ENCODE measurements at regions not wholly inside any gene's neighbourhood (a gene's known extent, or its start where the extent isn't known, plus 50 kb on each side); places are given as distances from the start of the nearest gene placed in this dataset.

GRCh38 chr6:168728056-168728455 lies 287.1 kb downstream of the SMOC2 start:
- no peak for DNase-seq
- 69 to 80% (median 75%) methylated on average over 2 of the region's 2 CpGs for WGBS, 4 donors

DNA sequence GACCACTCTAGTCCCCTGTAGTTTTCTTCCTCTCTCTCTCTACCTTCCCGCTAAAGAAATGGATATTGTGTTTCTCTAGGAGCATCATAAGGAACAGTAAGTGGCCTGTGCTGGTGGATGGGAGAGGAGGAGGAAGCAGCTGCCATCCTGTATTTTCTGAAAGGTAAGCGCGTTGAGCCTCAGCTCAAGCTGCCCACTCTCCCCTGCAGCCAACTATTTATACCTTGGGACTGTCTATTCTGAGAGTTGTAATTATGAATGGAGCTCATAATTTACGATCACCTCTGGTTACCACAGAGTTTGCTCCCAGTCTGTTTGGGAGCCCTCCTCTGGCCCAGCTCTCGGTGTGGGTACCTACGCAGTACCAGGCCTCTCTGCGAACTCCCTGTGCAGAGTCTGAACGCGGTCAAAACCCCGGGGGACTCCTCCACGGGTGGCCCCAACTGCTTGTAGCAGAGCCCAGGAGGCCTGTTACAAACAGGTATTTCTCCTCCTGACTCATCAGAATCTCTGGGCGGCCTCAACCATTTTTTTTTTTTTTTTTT lies 285.4 kb downstream of the SMOC2 start:
- no peaks in the 10 kb centered on the region for H3K27me3 ChIP-seq
- DNase-seq (no peak), ATAC-seq (no peak)
- H3K9me3 ChIP-seq, result peaks cover 0 to 6% (median 0%) of the 10 kb centered on the region in 12 donors
- H3K4me1 ChIP-seq, result no peaks in the 10 kb centered on the region
- intact Hi-C loops (cut with DNase I), result no loop called here
- 89 to 93% (median 92%) methylated on average over 12 of the region's 12 CpGs for WGBS, 4 donors
- H3K36me3 ChIP-seq, result no peaks in the 10 kb centered on the region
- H3K27ac ChIP-seq, result no peak overlapping the region
- H3K4me3 ChIP-seq, result no peak overlapping the region
- TF ChIP-seq, protein P1, sequence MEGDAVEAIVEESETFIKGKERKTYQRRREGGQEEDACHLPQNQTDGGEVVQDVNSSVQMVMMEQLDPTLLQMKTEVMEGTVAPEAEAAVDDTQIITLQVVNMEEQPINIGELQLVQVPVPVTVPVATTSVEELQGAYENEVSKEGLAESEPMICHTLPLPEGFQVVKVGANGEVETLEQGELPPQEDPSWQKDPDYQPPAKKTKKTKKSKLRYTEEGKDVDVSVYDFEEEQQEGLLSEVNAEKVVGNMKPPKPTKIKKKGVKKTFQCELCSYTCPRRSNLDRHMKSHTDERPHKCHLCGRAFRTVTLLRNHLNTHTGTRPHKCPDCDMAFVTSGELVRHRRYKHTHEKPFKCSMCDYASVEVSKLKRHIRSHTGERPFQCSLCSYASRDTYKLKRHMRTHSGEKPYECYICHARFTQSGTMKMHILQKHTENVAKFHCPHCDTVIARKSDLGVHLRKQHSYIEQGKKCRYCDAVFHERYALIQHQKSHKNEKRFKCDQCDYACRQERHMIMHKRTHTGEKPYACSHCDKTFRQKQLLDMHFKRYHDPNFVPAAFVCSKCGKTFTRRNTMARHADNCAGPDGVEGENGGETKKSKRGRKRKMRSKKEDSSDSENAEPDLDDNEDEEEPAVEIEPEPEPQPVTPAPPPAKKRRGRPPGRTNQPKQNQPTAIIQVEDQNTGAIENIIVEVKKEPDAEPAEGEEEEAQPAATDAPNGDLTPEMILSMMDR (IDR thresholded peaks at IDR 0.05), result no peak
- TF ChIP-seq POLR2A (IDR thresholded peaks at IDR 0.05), result no peak

More at GRCh38 chr6:168728056-168728455, 287.1 kb downstream of the SMOC2 start:
- Histone ChIP-seq H3K4me1 (no peaks in the 10 kb centered on the region), H3K36me3 (no peaks in the 10 kb centered on the region), H3K27ac (no peak overlapping the region), H3K4me3 (no peak overlapping the region), H3K9me3 (peaks cover 0 to 6% (median 0%) of the 10 kb centered on the region in 12 donors), H3K27me3 (no peaks in the 10 kb centered on the region)
- intact Hi-C loops (cut with DNase I), result no loop called here
- TF ChIP-seq, protein P1 (IDR thresholded peaks at IDR 0.05), result no peak
- TF ChIP-seq POLR2A (IDR thresholded peaks at IDR 0.05), result no peak
- no peak for ATAC-seq

GRCh38 chr6:168725802-168726201 lies 284.8 kb downstream of the SMOC2 start:
- no peak for ATAC-seq
- 50 to 68% (median 57%) methylated on average over 12 of the region's 12 CpGs for WGBS, 4 donors
- intact Hi-C loops (cut with DNase I), result no loop called here
- H3K27ac ChIP-seq, result no peak overlapping the region
- H3K4me1 ChIP-seq, result no peaks in the 10 kb centered on the region
- TF ChIP-seq POLR2A (IDR thresholded peaks at IDR 0.05), result no peak
- no peaks in the 10 kb centered on the region for H3K27me3 ChIP-seq
- no peak overlapping the region for H3K4me3 ChIP-seq
- peaks cover 0 to 6% (median 0%) of the 10 kb centered on the region in 12 donors for H3K9me3 ChIP-seq
- H3K36me3 ChIP-seq, result no peaks in the 10 kb centered on the region
- DNase-seq, result no peak

GRCh38 chr6:168724669-168725570 lies 283.9 kb downstream of the SMOC2 start:
- 67 to 76% (median 73%) methylated on average over 9 to 10 of the region's 10 CpGs for WGBS, 4 donors
- no peaks in the 10 kb centered on the region for H3K4me1 ChIP-seq

More at GRCh38 chr6:168724669-168725570, 283.9 kb downstream of the SMOC2 start:
- no peaks in the 10 kb centered on the region for H3K36me3 ChIP-seq
- no peak for ATAC-seq
- no peak for TF ChIP-seq POLR2A (IDR thresholded peaks at IDR 0.05)
- TF ChIP-seq, protein P1 (IDR thresholded peaks at IDR 0.05), result no peak
- H3K27me3 ChIP-seq, result no peaks in the 10 kb centered on the region
- intact Hi-C loops (cut with DNase I), result no loop called here
- H3K9me3 ChIP-seq, result peaks cover 0 to 6% (median 0%) of the 10 kb centered on the region in 12 donors
- H3K27ac ChIP-seq, result no peak overlapping the region
- no peak for DNase-seq
- H3K4me3 ChIP-seq, result no peak overlapping the region

Data from heart left ventricle (tissue), 16 donors.